Transverse colon (tissue), 4 donors: ENCODE measurements at regions not wholly inside any gene's neighbourhood (a gene's known extent, or its start where the extent isn't known, plus 50 kb on each side); places are given as distances from the start of the nearest gene placed in this dataset.

Experiments used
- DNase-seq: peaks from one replicate; pipeline ENCODE4 v3.0.0-alpha.2; 2019
- H3K27ac ChIP-seq, 4 donors: fragments of 200-600 bp; sonication (generic); 2 replicates each; pipeline ENCODE4 v1.5.1; 2016 to 2018; ENCODE audit warnings: inconsistent platforms in 4 of 4
- H3K27me3 ChIP-seq: fragments of 200-600 bp; sonication (generic); 2 replicates; pipeline ENCODE4 v1.5.1; 2017; ENCODE audit warnings: inconsistent platforms
- H3K36me3 ChIP-seq, 4 donors: fragments of 200-600 bp; sonication (generic); 2 replicates each; pipeline ENCODE4 v1.5.1; 2017 to 2019; ENCODE audit warnings: inconsistent platforms in 4 of 4
- H3K4me1 ChIP-seq, 4 donors: fragments of 200-600 bp; sonication (generic); 2 replicates each; pipeline ENCODE4 v1.5.1; 2017 to 2020; ENCODE audit warnings: inconsistent platforms in 4 of 4
- H3K4me3 ChIP-seq, 4 donors: fragments of 200-600 bp; sonication (generic); 1 replicate in 1 of 4; 2 replicates in 3 of 4; pipeline versions ENCODE4 v1.5.1 to v1.6.1; 2017 to 2019; ENCODE audit warnings: inconsistent platforms in 4 of 4
- H3K9me3 ChIP-seq, 2 donors: fragments of 200-600 bp; sonication (generic); 2 replicates each; pipeline ENCODE4 v1.5.1; 2017 to 2019; ENCODE audit warnings: inconsistent platforms in 2 of 2
- CTCF ChIP-seq, 5 experiments: fragments of 200-600 bp in 3 of 5; fragments of 450-650 bp in 2 of 5; sonication (generic) in 3 of 5; IDR thresholded peaks; 1 replicate in 2 of 5; 2 replicates in 3 of 5; pipeline ENCODE4 v1.5.1; 2016 to 2017; ENCODE audit warnings: antibody characterized with exemption in 5 of 5, inconsistent platforms in 3 of 5, mild to moderate bottlenecking in 2 of 5, moderate library complexity in 1 of 5
- EP300 ChIP-seq: sonication (generic); formaldehyde crosslinking; IDR thresholded peaks from one replicate; pipeline ENCODE4 v1.6.1; 2017; ENCODE audit warnings: antibody characterized with exemption, low read depth
- POLR2A ChIP-seq: fragments of 450-650 bp; IDR thresholded peaks from one replicate; pipeline ENCODE4 v1.6.1; 2016; ENCODE audit warnings: antibody characterized with exemption, mild to moderate bottlenecking, moderate library complexity
- POLR2AphosphoS5 ChIP-seq, 3 donors: sonication (generic); formaldehyde crosslinking; IDR thresholded peaks; one replicate each; pipeline ENCODE4 v1.6.1; 2016; ENCODE audit warnings: antibody characterized with exemption in 3 of 3
- WGBS, 2 donors: methylation state at CpG; one replicate each; pipeline ENCODE4 v1.1.5; 2018; ENCODE audit warnings: low coverage in 1 of 2; 5-methylcytosine and 5-hydroxymethylcytosine counted together
- in situ Hi-C, 4 donors: fragments of 200-750 bp; cut with MboI; loops; one replicate each; pipeline versions ENCODE4 v1.15.0 to v1.15.1; 2017; ENCODE audit warnings: low sequenced_read_pairs in 3 of 4, low pct_ligation_motif_present in 1 of 4, low pct_unique_long_range_greater_than_20kb in 1 of 4
- intact Hi-C: fragments of 100-400 bp; cut with DNase I; formaldehyde crosslinking; loops from one replicate; pipeline ENCODE4 v1.15.1; 2023; ENCODE audit warnings: low total_unique reads

GRCh38 chr1:190738317-190738716 is 260.7 kb upstream of the BRINP3 start:
- H3K9me3 ChIP-seq = no peaks in the 10 kb centered on the region
- TF ChIP-seq POLR2AphosphoS5 (IDR thresholded peaks at IDR 0.05) = no peak
- TF ChIP-seq CTCF (IDR thresholded peaks at IDR 0.05) = no peak
- no peak for TF ChIP-seq POLR2A
- no peak for TF ChIP-seq EP300
- no peak overlapping the region for H3K4me3 ChIP-seq
- no peak overlapping the region for H3K27ac ChIP-seq
- H3K36me3 ChIP-seq = no peaks in the 10 kb centered on the region
- in situ Hi-C loops = no loop called here
- no peaks in the 10 kb centered on the region for H3K4me1 ChIP-seq
- intact Hi-C loops = no loop called here
- 84 to 93% methylated on average over 3 of the region's 3 CpGs for WGBS, 2 donors
- no peaks in the 10 kb centered on the region for H3K27me3 ChIP-seq
- DNase-seq = no peak

- Histone ChIP-seq H3K27ac (no peak overlapping the region), H3K27me3 (no peaks in the 10 kb centered on the region), H3K36me3 (no peaks in the 10 kb centered on the region), H3K4me1 (no peaks in the 10 kb centered on the region), H3K4me3 (no peak overlapping the region), H3K9me3 (no peaks in the 10 kb centered on the region)
- no peak for DNase-seq
- WGBS, 2 donors = 42 to 43% methylated on average over 2 of the region's 2 CpGs
- no peak for TF ChIP-seq POLR2A
- TF ChIP-seq POLR2AphosphoS5 (IDR thresholded peaks at IDR 0.05) = no peak
- TF ChIP-seq CTCF (IDR thresholded peaks at IDR 0.05) = no peak
- no peak for TF ChIP-seq EP300
- in situ Hi-C loops = no loop called here
- intact Hi-C loops = no loop called here
These were observed 262.3 kb upstream of the BRINP3 start for GRCh38 chr1:190739926-190740325.

GRCh38 chr1:190747704-190748103 is 270.0 kb upstream of the BRINP3 start:
- TF ChIP-seq EP300 (no peak), CTCF (IDR thresholded peaks at IDR 0.05) (no peak), POLR2AphosphoS5 (IDR thresholded peaks at IDR 0.05) (no peak), POLR2A (no peak)
- Histone ChIP-seq H3K4me1 (no peaks in the 10 kb centered on the region), H3K36me3 (no peaks in the 10 kb centered on the region), H3K4me3 (no peak overlapping the region), H3K9me3 (no peaks in the 10 kb centered on the region), H3K27ac (no peak overlapping the region), H3K27me3 (no peaks in the 10 kb centered on the region)
- in situ Hi-C loops (no loop called here), intact Hi-C loops (no loop called here)
- DNase-seq = no peak

- TF ChIP-seq POLR2AphosphoS5 (IDR thresholded peaks at IDR 0.05) = no peak
- no peak for TF ChIP-seq EP300
- no peak for TF ChIP-seq POLR2A
- TF ChIP-seq CTCF (IDR thresholded peaks at IDR 0.05) = no peak
- H3K4me1 ChIP-seq = no peaks in the 10 kb centered on the region
- 78 to 83% methylated on average over 2 of the region's 2 CpGs for WGBS, 2 donors
- H3K27ac ChIP-seq = no peak overlapping the region
- H3K9me3 ChIP-seq = no peaks in the 10 kb centered on the region
- intact Hi-C loops (no loop called here), in situ Hi-C loops (no loop called here)
- H3K27me3 ChIP-seq = no peaks in the 10 kb centered on the region
- no peak for DNase-seq
- no peak overlapping the region for H3K4me3 ChIP-seq
- no peaks in the 10 kb centered on the region for H3K36me3 ChIP-seq
These were observed 274.5 kb upstream of the BRINP3 start for GRCh38 chr1:190752131-190752530.
